GM06990 (cell line): ENCODE measurements at regions not wholly inside any gene's neighbourhood (a gene's known extent, or its start where the extent isn't known, plus 50 kb on each side); places are given as distances from the start of the nearest gene placed in this dataset.

ENCODE experiments used
- DNase-seq: peaks from one replicate; pipeline ENCODE4 v3.0.0-alpha.2; 2011; ENCODE audit not compliant: insufficient read length; ENCODE audit errors: extremely low read depth
- H3K27me3 ChIP-seq: replicated peaks from 2 replicates; pipeline ENCODE4 v1.6.0; 2011; ENCODE audit warnings: low read length; ENCODE audit not compliant: control insufficient read depth, insufficient read depth
- H3K36me3 ChIP-seq: 2 replicates; pipeline ENCODE4 v1.5.1; 2011; ENCODE audit warnings: low read length; ENCODE audit not compliant: control insufficient read depth, insufficient read depth
- H3K4me3 ChIP-seq: replicated peaks from 2 replicates; pipeline ENCODE4 v1.5.1; 2011; ENCODE audit warnings: low read depth, mild to moderate bottlenecking, control low read depth, low read length
- CTCF ChIP-seq: IDR thresholded peaks from 2 replicates; pipeline ENCODE4 v1.5.1; 2011; ENCODE audit warnings: low read length, control low read depth, mild to moderate bottlenecking, inconsistent platforms; ENCODE audit not compliant: insufficient read depth, poor library complexity, severe bottlenecking

- no peak for TF ChIP-seq CTCF
- DNase-seq: no peak
- H3K4me3 ChIP-seq: no peak overlapping the region
- no peaks in the 10 kb centered on the region for H3K36me3 ChIP-seq
- no peaks in the 10 kb centered on the region for H3K27me3 ChIP-seq
These were observed 94.0 kb upstream of the PEG3 start for GRCh38 chr19:56934438-56935090.

- no peak for TF ChIP-seq CTCF
- Histone ChIP-seq H3K36me3 (no peaks in the 10 kb centered on the region), H3K4me3 (no peak overlapping the region), H3K27me3 (no peaks in the 10 kb centered on the region)
- DNase-seq: no peak
These were observed 99.4 kb upstream of the PEG3 start for GRCh38 chr19:56939951-56940350.

DNA sequence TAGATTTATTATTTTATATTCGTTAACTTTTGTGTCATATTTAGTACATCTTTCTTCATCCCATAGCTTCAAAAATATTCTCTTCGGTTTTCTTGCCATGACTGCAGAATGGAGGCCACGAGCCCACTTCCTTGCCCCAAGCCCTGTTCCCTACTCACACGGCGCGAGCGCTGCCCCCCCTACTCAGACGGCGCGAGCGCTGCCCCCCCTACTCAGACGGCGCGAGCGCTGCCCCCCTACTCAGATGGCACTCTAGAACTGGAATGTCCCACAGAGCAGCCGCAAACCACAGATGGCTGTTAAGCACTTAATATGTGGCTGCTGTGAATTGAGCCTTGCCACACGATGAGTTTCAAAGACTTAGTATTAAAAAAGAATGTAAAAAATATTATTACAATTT, 102.2 kb upstream of the PEG3 start:
- no peak for TF ChIP-seq CTCF
- Histone ChIP-seq H3K36me3 (no peaks in the 10 kb centered on the region), H3K4me3 (no peak overlapping the region), H3K27me3 (no peaks in the 10 kb centered on the region)
- peak; percentile 9 for DNase-seq

DNA sequence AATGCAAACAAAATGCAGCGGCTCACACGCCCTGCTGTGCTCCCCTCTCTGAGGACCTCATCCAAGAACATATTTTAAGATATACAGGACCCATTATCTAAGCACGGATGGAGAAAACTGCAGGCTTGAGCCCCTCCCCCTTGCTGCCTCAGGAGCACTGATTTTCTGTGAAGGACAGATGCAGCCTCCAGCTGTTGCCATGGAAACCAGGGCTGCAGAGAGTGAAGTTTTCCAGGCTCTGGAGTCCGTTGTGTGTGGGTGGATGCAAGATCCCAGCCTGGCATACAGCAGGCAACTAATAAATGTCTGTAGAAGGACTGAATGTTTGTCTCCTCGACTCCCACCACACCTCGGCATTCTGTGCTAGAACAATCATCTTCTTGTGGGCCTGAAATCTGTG, 105.6 kb upstream of the PEG3 start:
- H3K36me3 ChIP-seq: no peaks in the 10 kb centered on the region
- DNase-seq: no peak
- H3K4me3 ChIP-seq: no peak overlapping the region
- no peak for TF ChIP-seq CTCF
- no peaks in the 10 kb centered on the region for H3K27me3 ChIP-seq

DNA sequence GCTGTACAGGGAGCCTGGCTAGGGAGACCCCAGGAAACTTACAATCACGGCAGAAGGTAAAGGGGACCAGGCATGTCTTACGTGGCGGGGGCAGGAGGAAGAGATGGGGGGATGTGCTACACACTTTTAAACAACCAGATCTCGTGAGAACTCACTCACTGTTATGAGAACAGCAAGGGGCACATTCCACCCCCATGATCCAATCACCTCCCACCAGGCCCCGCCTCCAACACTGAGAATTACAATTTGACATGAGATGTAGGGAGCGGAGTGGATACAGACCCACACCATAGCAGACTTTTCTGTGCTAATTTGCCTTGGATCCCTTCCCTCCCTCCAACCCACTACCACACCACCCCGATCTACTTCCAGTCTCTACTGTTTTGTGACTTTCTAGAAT, 106.7 kb upstream of the PEG3 start:
- TF ChIP-seq CTCF: no peak
- Histone ChIP-seq H3K36me3 (no peaks in the 10 kb centered on the region), H3K27me3 (no peaks in the 10 kb centered on the region), H3K4me3 (no peak overlapping the region)
- no peak for DNase-seq

GRCh38 chr19:56949626-56950025, 109.1 kb upstream of the PEG3 start:
- DNase-seq: no peak
- TF ChIP-seq CTCF: no peak
- H3K36me3 ChIP-seq: no peaks in the 10 kb centered on the region
- H3K27me3 ChIP-seq: no peaks in the 10 kb centered on the region
- no peak overlapping the region for H3K4me3 ChIP-seq
